H1 (cell line): ENCODE measurements at regions not wholly inside any gene's neighbourhood (a gene's known extent, or its start where the extent isn't known, plus 50 kb on each side); places are given as distances from the start of the nearest gene placed in this dataset.

ENCODE experiments used
- EZH2 ChIP-seq: fragments of 200-600 bp; sonication (generic); IDR thresholded peaks from 2 replicates; pipeline ENCODE4 v1.7.1; 2012; ENCODE audit warnings: low read depth, mild to moderate bottlenecking, moderate library complexity, low read length, inconsistent platforms; ENCODE audit not compliant: severe bottlenecking
- MAFK ChIP-seq: IDR thresholded peaks from 2 replicates; pipeline ENCODE4 v1.6.1; 2012; ENCODE audit warnings: low read depth, mild to moderate bottlenecking, improper control_type of control experiment, low read length
- MAX ChIP-seq: IDR thresholded peaks from 2 replicates; pipeline ENCODE4 v1.6.1; 2012; ENCODE audit warnings: inconsistent platforms
- POU5F1 ChIP-seq: IDR thresholded peaks from 2 replicates; pipeline ENCODE4 v1.6.1; 2011; ENCODE audit warnings: low read depth, mild to moderate bottlenecking, low read length, moderate library complexity
- RAD21 ChIP-seq, 2 experiments: IDR thresholded peaks in 1 of 2; conservative IDR thresholded peaks in 1 of 2; 2 replicates each; pipeline ENCODE4 v1.6.1; 2011; ENCODE audit warnings: low read depth in 2 of 2, low read length in 2 of 2, improper control_type of control experiment in 1 of 2, inconsistent platforms in 1 of 2, mild to moderate bottlenecking in 1 of 2, moderate library complexity in 1 of 2
- TF ChIP-seq, protein P1 (sequence below), 3 experiments: IDR thresholded peaks; 1 replicate in 2 of 3; 2 replicates in 1 of 3; pipeline versions ENCODE4 v1.5.1 to v1.6.1; 2011; ENCODE audit warnings: low read length in 3 of 3, mild to moderate bottlenecking in 3 of 3, inconsistent platforms in 2 of 3, low read depth in 1 of 3, moderate library complexity in 1 of 3; ENCODE audit not compliant: insufficient read depth in 1 of 3; ENCODE audit errors: control extremely low read depth in 1 of 3

DNA sequence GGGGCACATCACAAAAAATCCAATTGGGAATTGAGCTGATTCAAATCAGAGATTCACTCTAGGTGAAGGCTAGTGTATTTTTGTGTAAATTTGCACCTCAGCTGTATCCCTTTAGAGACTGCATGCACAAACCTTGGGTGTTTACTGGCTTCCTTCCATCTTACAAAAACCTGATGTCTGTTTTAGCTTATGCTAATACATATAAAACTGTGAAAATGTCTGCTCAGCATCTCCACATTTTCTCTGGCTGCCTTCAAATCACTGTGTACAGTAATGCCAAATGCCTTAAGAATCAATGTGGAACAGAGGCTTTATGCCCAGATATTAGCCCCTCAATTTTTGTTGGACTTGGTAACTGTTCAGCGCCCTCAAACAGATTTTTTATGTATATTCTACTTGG, 675.8 kb upstream of the SLITRK6 start:
- no peak for TF ChIP-seq RAD21 (IDR thresholded peaks at IDR 0.05 in 1 of 2, conservative IDR thresholded peaks at IDR 0.05 in 1 of 2; ENCODE audit: low read depth in 2 of 2, low read length in 2 of 2)
- no peak for TF ChIP-seq MAX
- TF ChIP-seq MAFK: no peak
- TF ChIP-seq, protein P1, sequence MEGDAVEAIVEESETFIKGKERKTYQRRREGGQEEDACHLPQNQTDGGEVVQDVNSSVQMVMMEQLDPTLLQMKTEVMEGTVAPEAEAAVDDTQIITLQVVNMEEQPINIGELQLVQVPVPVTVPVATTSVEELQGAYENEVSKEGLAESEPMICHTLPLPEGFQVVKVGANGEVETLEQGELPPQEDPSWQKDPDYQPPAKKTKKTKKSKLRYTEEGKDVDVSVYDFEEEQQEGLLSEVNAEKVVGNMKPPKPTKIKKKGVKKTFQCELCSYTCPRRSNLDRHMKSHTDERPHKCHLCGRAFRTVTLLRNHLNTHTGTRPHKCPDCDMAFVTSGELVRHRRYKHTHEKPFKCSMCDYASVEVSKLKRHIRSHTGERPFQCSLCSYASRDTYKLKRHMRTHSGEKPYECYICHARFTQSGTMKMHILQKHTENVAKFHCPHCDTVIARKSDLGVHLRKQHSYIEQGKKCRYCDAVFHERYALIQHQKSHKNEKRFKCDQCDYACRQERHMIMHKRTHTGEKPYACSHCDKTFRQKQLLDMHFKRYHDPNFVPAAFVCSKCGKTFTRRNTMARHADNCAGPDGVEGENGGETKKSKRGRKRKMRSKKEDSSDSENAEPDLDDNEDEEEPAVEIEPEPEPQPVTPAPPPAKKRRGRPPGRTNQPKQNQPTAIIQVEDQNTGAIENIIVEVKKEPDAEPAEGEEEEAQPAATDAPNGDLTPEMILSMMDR (IDR thresholded peaks at IDR 0.05; ENCODE audit: control extremely low read depth in 1 of 3, insufficient read depth in 1 of 3, low read depth in 1 of 3, low read length in 3 of 3): no peak
- TF ChIP-seq EZH2: no peak
- no peak for TF ChIP-seq POU5F1
